HG03045 (cell line): ENCODE measurements at regions not wholly inside any gene's neighbourhood (a gene's known extent, or its start where the extent isn't known, plus 50 kb on each side); places are given as distances from the start of the nearest gene placed in this dataset.
A peak's percentile ranks its signal among the peaks of the same experiment; 100 is the strongest.
"Not testable (repeated sequence)": the region's sequence is repeated elsewhere in the genome, so short reads cannot be mapped to it uniquely, and the experiment has no call there.

Experiments
- ATAC-seq: cut with Tn5 transposase; IDR thresholded peaks from one replicate; pipeline ENCODE4 v1.9.1; 2021; ENCODE audit warnings: mild to moderate bottlenecking, moderate library complexity; ENCODE audit not compliant: unreplicated experiment

- ATAC-seq, result not testable (repeated sequence)
Observed at GRCh38 chr2:87452193-87452592, 295.7 kb upstream of the PLGLB2 start.

- ATAC-seq, result not testable (repeated sequence)
Observed at GRCh38 chr2:87452861-87453260, 295.0 kb upstream of the PLGLB2 start.

GRCh38 chr2:87453965-87454364, 293.9 kb upstream of the PLGLB2 start:
- ATAC-seq, result not testable (repeated sequence)

- not testable (repeated sequence) for ATAC-seq
Observed at GRCh38 chr2:87454421-87454820, 293.5 kb upstream of the PLGLB2 start.

- ATAC-seq, result not testable (repeated sequence)
Observed at GRCh38 chr2:87455209-87455853, 292.6 kb upstream of the PLGLB2 start.

- not testable (repeated sequence) for ATAC-seq
Observed at GRCh38 chr2:87455854-87456249, 292.0 kb upstream of the PLGLB2 start.

GRCh38 chr2:87456477-87457128, 291.3 kb upstream of the PLGLB2 start:
- ATAC-seq, result not testable (repeated sequence)

- ATAC-seq, result not testable (repeated sequence)
Observed at GRCh38 chr2:87457129-87457499, 290.8 kb upstream of the PLGLB2 start.

- ATAC-seq, result not testable (repeated sequence)
Observed at GRCh38 chr2:87458938-87459337, 288.9 kb upstream of the PLGLB2 start.

- not testable (repeated sequence) for ATAC-seq
Observed at GRCh38 chr2:87460104-87460503, 287.8 kb upstream of the PLGLB2 start.

GRCh38 chr2:87460662-87461061, 287.2 kb upstream of the PLGLB2 start:
- ATAC-seq, result not testable (repeated sequence)

- not testable (repeated sequence) for ATAC-seq
Observed at GRCh38 chr2:87461671-87462070, 286.2 kb upstream of the PLGLB2 start.

- not testable (repeated sequence) for ATAC-seq
Observed at GRCh38 chr2:87464219-87464618, 283.7 kb upstream of the PLGLB2 start.

GRCh38 chr2:87465730-87466129, 282.2 kb upstream of the PLGLB2 start:
- not testable (repeated sequence) for ATAC-seq

- peak; percentile 54 for ATAC-seq
Observed at GRCh38 chr2:87466591-87467120, 281.2 kb upstream of the PLGLB2 start.

- not testable (repeated sequence) for ATAC-seq
Observed at GRCh38 chr2:87468429-87468981, 279.4 kb upstream of the PLGLB2 start.

- peak; percentile 40 for ATAC-seq
Observed at GRCh38 chr2:87469180-87470151, 278.4 kb upstream of the PLGLB2 start.

- ATAC-seq, result peak; percentile 49
Observed at GRCh38 chr2:87470381-87471380, 277.2 kb upstream of the PLGLB2 start.

- not testable (repeated sequence) for ATAC-seq
Observed at GRCh38 chr2:87471478-87471877, 276.4 kb upstream of the PLGLB2 start.
